K562 (cell line): ENCODE measurements at regions not wholly inside any gene's neighbourhood (a gene's known extent, or its start where the extent isn't known, plus 50 kb on each side); places are given as distances from the start of the nearest gene placed in this dataset.

Experiments
- CC2D1A ChIP-seq: fragments of 450-650 bp; IDR thresholded peaks from 2 replicates; pipeline ENCODE4 v1.6.1; 2017; ENCODE audit warnings: mild to moderate bottlenecking
- MCM3 ChIP-seq: fragments of 450-650 bp; IDR thresholded peaks from 2 replicates; pipeline ENCODE4 v1.6.1; 2016
- MGA ChIP-seq: fragments of 450-650 bp; IDR thresholded peaks from 2 replicates; pipeline ENCODE4 v1.6.1; 2016; ENCODE audit warnings: mild to moderate bottlenecking, moderate library complexity
- SMAD4 ChIP-seq: fragments of 250-450 bp; sonication (Bioruptor Pico); conservative IDR thresholded peaks from 2 replicates; pipeline ENCODE4 v1.8.0; 2021; ENCODE audit warnings: inconsistent platforms, mild to moderate bottlenecking, moderate library complexity
- ZNF507 ChIP-seq: conservative IDR thresholded peaks from 2 replicates; pipeline ENCODE4 v1.6.1; 2017; ENCODE audit warnings: missing genetic modification characterization, missing compliant biosample characterization

- TF ChIP-seq MGA: no peak
- TF ChIP-seq SMAD4 (CRISPR knock-in tag): no peak
- TF ChIP-seq CC2D1A: no peak
- TF ChIP-seq ZNF507 (tag): no peak
- no peak for TF ChIP-seq MCM3
These were observed 569.9 kb downstream of the ANKRD7 start (continued) for GRCh38 chr7:118794419-118794818.
